Astrocyte (in vitro differentiated cells and primary cell): ENCODE measurements at regions not wholly inside any gene's neighbourhood (a gene's known extent, or its start where the extent isn't known, plus 50 kb on each side); places are given as distances from the start of the nearest gene placed in this dataset.

Experiments
- DNase-seq: peaks from one replicate; pipeline ENCODE4 v3.0.0-alpha.2; 2010; ENCODE audit warnings: low read depth
- FAIRE-seq: peaks from 2 replicates; lab custom pipeline; 2011; peaks lifted over from hg19 to GRCh38; lab: Jason Lieb, UNC
- H2AFZ ChIP-seq: 2 replicates; pipeline ENCODE4 v1.6.0; 2012; ENCODE audit warnings: low read depth, low read length, inconsistent platforms
- H3K27ac ChIP-seq: 2 replicates; pipeline ENCODE4 v1.5.1; 2011; ENCODE audit warnings: low read depth, low read length, inconsistent platforms
- H3K27me3 ChIP-seq: 2 replicates; pipeline ENCODE4 v1.6.0; 2011; ENCODE audit warnings: low read length, inconsistent platforms; ENCODE audit not compliant: insufficient read depth
- H3K36me3 ChIP-seq: 2 replicates; pipeline ENCODE4 v1.5.1; 2011; ENCODE audit warnings: low read length, inconsistent platforms; ENCODE audit not compliant: insufficient read depth
- H3K4me1 ChIP-seq: 2 replicates; pipeline ENCODE4 v1.5.1; 2011; ENCODE audit warnings: low read length, inconsistent platforms; ENCODE audit not compliant: insufficient read depth
- H3K4me2 ChIP-seq: 2 replicates; pipeline ENCODE4 v1.6.0; 2012; ENCODE audit warnings: low read length, inconsistent platforms
- H3K4me3 ChIP-seq: 2 replicates; pipeline ENCODE4 v1.5.1; 2011; ENCODE audit warnings: low read depth, mild to moderate bottlenecking, low read length, inconsistent platforms; ENCODE audit not compliant: insufficient read depth
- H3K79me2 ChIP-seq: 2 replicates; pipeline ENCODE4 v1.6.0; 2012; ENCODE audit warnings: mild to moderate bottlenecking, low read length, inconsistent platforms; ENCODE audit not compliant: insufficient read depth
- H3K9ac ChIP-seq: 2 replicates; pipeline ENCODE4 v1.6.0; 2012; ENCODE audit warnings: mild to moderate bottlenecking, low read length, inconsistent platforms
- H3K9me3 ChIP-seq: 2 replicates; pipeline ENCODE4 v1.5.1; 2012; ENCODE audit warnings: low read depth, mild to moderate bottlenecking, low read length, inconsistent platforms; ENCODE audit not compliant: insufficient read depth
- H4K20me1 ChIP-seq: 2 replicates; pipeline ENCODE4 v1.6.0; 2012; ENCODE audit warnings: low read length, inconsistent platforms; ENCODE audit not compliant: insufficient read depth
- H3K27ac Mint-ChIP-seq: one replicate; pipeline ENCODE4 v1.8.0; 2021; ENCODE audit warnings: mild to moderate bottlenecking, mixed read lengths; ENCODE audit not compliant: unreplicated experiment
- H3K27me3 Mint-ChIP-seq: one replicate; pipeline ENCODE4 v1.8.0; 2021; ENCODE audit warnings: low read depth, mixed read lengths; ENCODE audit not compliant: unreplicated experiment
- H3K36me3 Mint-ChIP-seq: one replicate; pipeline ENCODE4 v1.8.0; 2021; ENCODE audit warnings: low read depth, mixed read lengths; ENCODE audit not compliant: unreplicated experiment
- H3K4me1 Mint-ChIP-seq: one replicate; pipeline ENCODE4 v1.8.0; 2021; ENCODE audit warnings: low read depth, mixed read lengths; ENCODE audit not compliant: unreplicated experiment
- H3K4me3 Mint-ChIP-seq: one replicate; pipeline ENCODE4 v1.8.0; 2021; ENCODE audit warnings: mild to moderate bottlenecking, moderate library complexity, mixed read lengths; ENCODE audit not compliant: unreplicated experiment
- H3K9me3 Mint-ChIP-seq: one replicate; pipeline ENCODE4 v1.8.0; 2021; ENCODE audit warnings: mild to moderate bottlenecking, mixed read lengths; ENCODE audit not compliant: unreplicated experiment
- EZH2 ChIP-seq: IDR thresholded peaks from 2 replicates; pipeline ENCODE4 v1.6.1; 2012; ENCODE audit warnings: mild to moderate bottlenecking, low read length, inconsistent platforms; ENCODE audit not compliant: insufficient read depth
- TF ChIP-seq, protein P1 (sequence below): IDR thresholded peaks from 2 replicates; pipeline ENCODE4 v1.5.1; 2011; ENCODE audit warnings: low read depth, mild to moderate bottlenecking, inconsistent platforms, low read length, moderate library complexity; ENCODE audit not compliant: insufficient read depth

DNA sequence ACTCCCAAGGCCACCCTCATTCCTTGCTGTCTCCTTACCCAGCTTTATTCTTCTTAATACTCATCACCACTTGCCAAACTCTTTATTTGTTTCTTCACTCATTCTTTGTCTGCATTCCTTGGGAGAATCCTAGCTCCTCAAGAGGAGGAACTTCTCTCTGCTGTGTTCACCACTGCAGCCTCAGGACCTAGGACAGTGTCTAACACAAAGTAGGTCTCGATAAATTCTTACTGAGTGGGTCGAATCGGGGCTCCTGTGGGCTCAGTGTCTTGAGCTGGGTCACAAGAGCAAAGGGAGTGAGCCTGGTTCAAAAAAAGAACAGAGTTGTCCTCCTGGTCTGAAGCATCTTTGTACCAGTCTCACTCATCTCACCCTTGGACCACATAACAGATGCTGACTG is 224.1 kb upstream of the TMEM132C start:
- Histone ChIP-seq H3K36me3 (no peaks in the 10 kb centered on the region), H3K79me2 (no peaks in the 10 kb centered on the region), H4K20me1 (no peaks in the 10 kb centered on the region), H3K9ac (no peak overlapping the region), H3K27ac (no peak overlapping the region), H3K4me2 (no peak overlapping the region), H3K4me3 (no peak overlapping the region), H3K27me3 (no peaks in the 10 kb centered on the region), H2AFZ (no peak overlapping the region), H3K9me3 (no peaks in the 10 kb centered on the region), H3K4me1 (no peaks in the 10 kb centered on the region)
- no peak for TF ChIP-seq EZH2
- TF ChIP-seq, protein P1, sequence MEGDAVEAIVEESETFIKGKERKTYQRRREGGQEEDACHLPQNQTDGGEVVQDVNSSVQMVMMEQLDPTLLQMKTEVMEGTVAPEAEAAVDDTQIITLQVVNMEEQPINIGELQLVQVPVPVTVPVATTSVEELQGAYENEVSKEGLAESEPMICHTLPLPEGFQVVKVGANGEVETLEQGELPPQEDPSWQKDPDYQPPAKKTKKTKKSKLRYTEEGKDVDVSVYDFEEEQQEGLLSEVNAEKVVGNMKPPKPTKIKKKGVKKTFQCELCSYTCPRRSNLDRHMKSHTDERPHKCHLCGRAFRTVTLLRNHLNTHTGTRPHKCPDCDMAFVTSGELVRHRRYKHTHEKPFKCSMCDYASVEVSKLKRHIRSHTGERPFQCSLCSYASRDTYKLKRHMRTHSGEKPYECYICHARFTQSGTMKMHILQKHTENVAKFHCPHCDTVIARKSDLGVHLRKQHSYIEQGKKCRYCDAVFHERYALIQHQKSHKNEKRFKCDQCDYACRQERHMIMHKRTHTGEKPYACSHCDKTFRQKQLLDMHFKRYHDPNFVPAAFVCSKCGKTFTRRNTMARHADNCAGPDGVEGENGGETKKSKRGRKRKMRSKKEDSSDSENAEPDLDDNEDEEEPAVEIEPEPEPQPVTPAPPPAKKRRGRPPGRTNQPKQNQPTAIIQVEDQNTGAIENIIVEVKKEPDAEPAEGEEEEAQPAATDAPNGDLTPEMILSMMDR = no peak
- DNase-seq (no peak), FAIRE-seq (no peak)
- no peaks in the 10 kb centered on the region for H3K36me3 Mint-ChIP-seq
- H3K9me3 Mint-ChIP-seq = peaks cover 15% of the 10 kb centered on the region
- H3K4me1 Mint-ChIP-seq = no peaks in the 10 kb centered on the region
- H3K4me3 Mint-ChIP-seq = no peak overlapping the region
- no peak overlapping the region for H3K27ac Mint-ChIP-seq
- H3K27me3 Mint-ChIP-seq = no peaks in the 10 kb centered on the region

DNA sequence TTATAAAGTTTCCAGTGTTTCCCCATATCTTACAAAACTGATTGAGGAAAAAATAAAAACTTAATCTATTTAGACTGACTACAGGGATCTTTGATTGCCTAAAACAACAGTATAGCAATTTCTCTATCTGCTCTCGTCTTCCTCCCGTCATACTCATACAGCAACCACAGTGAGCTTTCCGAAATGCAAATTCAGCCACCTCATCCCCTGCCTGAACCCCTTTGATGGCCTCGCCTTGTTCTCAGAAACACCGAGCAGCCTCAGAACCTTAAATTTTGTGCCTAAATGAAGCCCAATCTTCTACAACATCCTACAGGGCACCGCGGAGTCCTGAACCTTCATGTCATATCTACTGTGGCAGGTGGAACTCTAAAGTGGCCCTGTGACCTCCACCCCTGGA is 223.7 kb upstream of the TMEM132C start:
- no peaks in the 10 kb centered on the region for H3K9me3 ChIP-seq
- H3K9me3 Mint-ChIP-seq = peaks cover 15% of the 10 kb centered on the region
- DNase-seq = no peak
- no peaks in the 10 kb centered on the region for H4K20me1 ChIP-seq
- no peak overlapping the region for H3K27ac ChIP-seq
- H3K4me2 ChIP-seq = no peak overlapping the region
- no peak overlapping the region for H3K9ac ChIP-seq
- H3K36me3 Mint-ChIP-seq = no peaks in the 10 kb centered on the region
- H3K27ac Mint-ChIP-seq = no peak overlapping the region
- TF ChIP-seq, protein P1 = no peak
- no peak for TF ChIP-seq EZH2
- H3K4me1 Mint-ChIP-seq = no peaks in the 10 kb centered on the region
- no peaks in the 10 kb centered on the region for H3K27me3 ChIP-seq
- H3K79me2 ChIP-seq = no peaks in the 10 kb centered on the region
- H3K4me3 ChIP-seq = no peak overlapping the region
- no peak overlapping the region for H2AFZ ChIP-seq
- no peak overlapping the region for H3K4me3 Mint-ChIP-seq
- no peaks in the 10 kb centered on the region for H3K4me1 ChIP-seq
- FAIRE-seq = no peak
- no peaks in the 10 kb centered on the region for H3K27me3 Mint-ChIP-seq
- no peaks in the 10 kb centered on the region for H3K36me3 ChIP-seq

DNA sequence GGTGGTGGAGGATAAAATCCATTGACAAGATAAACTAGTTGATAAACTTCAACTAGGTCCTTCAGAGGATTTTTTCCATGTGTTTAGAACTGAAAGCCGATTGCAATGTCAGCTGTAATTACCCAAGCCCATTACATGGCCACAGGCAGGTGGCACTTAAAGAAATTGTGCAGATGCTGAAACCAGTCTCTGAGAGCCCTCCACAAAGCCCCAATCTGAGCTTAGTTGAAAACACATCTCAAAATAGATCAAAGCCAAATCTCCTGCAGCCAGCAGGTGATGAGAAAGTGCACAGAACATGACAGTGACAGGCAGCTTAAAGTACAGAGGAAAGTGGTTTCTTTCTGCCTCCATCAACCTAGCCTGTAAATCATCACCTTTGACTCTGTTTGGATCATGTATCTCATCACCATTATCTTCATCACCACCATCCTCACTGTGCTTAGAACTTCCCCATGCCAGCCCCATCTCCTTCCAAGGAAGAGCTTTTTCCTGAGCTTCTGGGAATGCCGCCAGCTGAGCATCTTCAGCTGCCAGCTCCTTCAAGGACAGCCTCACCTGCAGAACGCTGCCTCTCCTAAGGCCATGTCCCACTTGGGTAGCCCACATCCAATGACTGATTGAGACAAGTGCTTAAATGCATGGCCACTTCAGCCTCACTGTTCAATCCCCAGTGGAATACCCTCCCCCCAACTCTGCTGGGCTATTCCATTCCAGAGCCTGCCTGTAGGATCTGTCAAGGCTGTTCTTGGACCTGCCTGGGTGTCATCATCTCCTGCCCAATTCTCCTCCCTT is 219.5 kb upstream of the TMEM132C start:
- Mint-ChIP-seq H3K27me3 (no peaks in the 10 kb centered on the region), H3K9me3 (peaks cover 15% of the 10 kb centered on the region), H3K4me3 (no peak overlapping the region), H3K36me3 (no peaks in the 10 kb centered on the region), H3K4me1 (no peaks in the 10 kb centered on the region), H3K27ac (no peak overlapping the region)
- H3K4me2 ChIP-seq = no peak overlapping the region
- FAIRE-seq = no peak
- TF ChIP-seq, protein P1 = no peak
- no peak for TF ChIP-seq EZH2
- DNase-seq = no peak
- H3K9ac ChIP-seq = no peak overlapping the region
- H2AFZ ChIP-seq = no peak overlapping the region
- no peaks in the 10 kb centered on the region for H4K20me1 ChIP-seq
- no peaks in the 10 kb centered on the region for H3K27me3 ChIP-seq
- H3K9me3 ChIP-seq = no peaks in the 10 kb centered on the region
- H3K4me3 ChIP-seq = no peak overlapping the region
- no peak overlapping the region for H3K27ac ChIP-seq
- no peaks in the 10 kb centered on the region for H3K79me2 ChIP-seq
- H3K4me1 ChIP-seq = no peaks in the 10 kb centered on the region
- no peaks in the 10 kb centered on the region for H3K36me3 ChIP-seq
